Fibroblast of skin of left quadriceps (primary cell): ENCODE measurements at regions not wholly inside any gene's neighbourhood (a gene's known extent, or its start where the extent isn't known, plus 50 kb on each side); places are given as distances from the start of the nearest gene placed in this dataset.
"Not testable (repeated sequence)": the region's sequence is repeated elsewhere in the genome, so short reads cannot be mapped to it uniquely, and the experiment has no call there.

Source experiments
- DNase-seq, 2 experiments: peaks; one replicate each; pipeline ENCODE4 v3.0.0-alpha.2; 2013; ENCODE audit warnings: low read depth in 2 of 2

- no peak for DNase-seq
Observed at GRCh38 chr13:105709181-105709580, 826.3 kb downstream of the EFNB2 start.

- DNase-seq: no peak
Observed at GRCh38 chr13:105703843-105704242, 831.6 kb downstream of the EFNB2 start.

- DNase-seq: no peak
Observed at GRCh38 chr13:105702441-105702840, 833.0 kb downstream of the EFNB2 start.

GRCh38 chr13:105692769-105693168, 842.7 kb downstream of the EFNB2 start:
- no peak for DNase-seq

GRCh38 chr13:105684216-105684615, 851.2 kb downstream of the EFNB2 start:
- no peak for DNase-seq

GRCh38 chr13:105679838-105680237, 855.6 kb downstream of the EFNB2 start:
- DNase-seq: no peak

GRCh38 chr13:105678072-105678471, 857.4 kb downstream of the EFNB2 start:
- DNase-seq: no peak

GRCh38 chr13:105672881-105673280, 862.6 kb downstream of the EFNB2 start:
- no peak for DNase-seq

- not testable (repeated sequence) for DNase-seq
Observed at GRCh38 chr13:105671131-105671530, 864.3 kb downstream of the EFNB2 start.

- no peak for DNase-seq
Observed at GRCh38 chr13:105670179-105670990, 865.1 kb downstream of the EFNB2 start.

- peak; percentile 62 to 63 for DNase-seq
Observed at GRCh38 chr13:105665284-105665683, 870.2 kb downstream of the EFNB2 start.

GRCh38 chr13:105663182-105663581, 872.3 kb downstream of the EFNB2 start:
- DNase-seq: no peak

- DNase-seq: peak in 1 of 2 experiments; percentile 13
Observed at GRCh38 chr13:105660561-105660960, 874.9 kb downstream of the EFNB2 start.

GRCh38 chr13:105658431-105658830, 877.0 kb downstream of the EFNB2 start:
- DNase-seq: no peak

- peak; percentile 74 to 76 for DNase-seq
Observed at GRCh38 chr13:105655046-105655445, 880.4 kb downstream of the EFNB2 start.

- DNase-seq: no peak
Observed at GRCh38 chr13:105643966-105644365, 891.5 kb downstream of the EFNB2 start.

GRCh38 chr13:105642511-105642958, 892.9 kb downstream of the EFNB2 start:
- no peak for DNase-seq

- no peak for DNase-seq
Observed at GRCh38 chr13:105641121-105641520, 894.3 kb downstream of the EFNB2 start.

GRCh38 chr13:105638426-105638825, 897.0 kb downstream of the EFNB2 start:
- DNase-seq: no peak

GRCh38 chr13:105634059-105634458, 901.4 kb downstream of the EFNB2 start:
- no peak for DNase-seq

- no peak for DNase-seq
Observed at GRCh38 chr13:105630431-105630830, 905.0 kb downstream of the EFNB2 start.

GRCh38 chr13:105627270-105627669, 908.2 kb downstream of the EFNB2 start:
- no peak for DNase-seq

- DNase-seq: no peak
Observed at GRCh38 chr13:105625691-105626090, 909.8 kb downstream of the EFNB2 start.
